ENCODE measurements at regions not wholly inside any gene's neighbourhood (a gene's known extent, or its start where the extent isn't known, plus 50 kb on each side); places are given as distances from the start of the nearest gene placed in this dataset.

DNA sequence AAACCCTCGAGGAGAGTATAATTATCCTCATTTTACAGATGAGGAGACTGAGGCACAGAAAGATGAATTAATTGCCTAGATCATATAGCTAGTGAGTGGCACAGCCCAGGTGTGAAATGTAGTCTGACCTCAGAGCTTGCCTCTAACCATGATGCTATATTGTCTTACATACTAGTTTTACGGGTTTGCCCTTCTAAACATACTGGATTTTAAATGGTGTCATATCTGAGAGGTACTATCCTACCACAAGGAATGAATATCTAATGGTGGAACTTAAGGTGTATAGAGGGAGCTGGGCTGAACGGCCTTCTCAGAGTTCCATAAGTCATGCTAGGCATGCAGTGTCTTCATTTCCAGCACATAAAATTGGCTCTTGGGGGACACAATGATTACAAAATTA is 77.9 kb upstream of the EDEM3 start:
- TF ChIP-seq, protein P1, sequence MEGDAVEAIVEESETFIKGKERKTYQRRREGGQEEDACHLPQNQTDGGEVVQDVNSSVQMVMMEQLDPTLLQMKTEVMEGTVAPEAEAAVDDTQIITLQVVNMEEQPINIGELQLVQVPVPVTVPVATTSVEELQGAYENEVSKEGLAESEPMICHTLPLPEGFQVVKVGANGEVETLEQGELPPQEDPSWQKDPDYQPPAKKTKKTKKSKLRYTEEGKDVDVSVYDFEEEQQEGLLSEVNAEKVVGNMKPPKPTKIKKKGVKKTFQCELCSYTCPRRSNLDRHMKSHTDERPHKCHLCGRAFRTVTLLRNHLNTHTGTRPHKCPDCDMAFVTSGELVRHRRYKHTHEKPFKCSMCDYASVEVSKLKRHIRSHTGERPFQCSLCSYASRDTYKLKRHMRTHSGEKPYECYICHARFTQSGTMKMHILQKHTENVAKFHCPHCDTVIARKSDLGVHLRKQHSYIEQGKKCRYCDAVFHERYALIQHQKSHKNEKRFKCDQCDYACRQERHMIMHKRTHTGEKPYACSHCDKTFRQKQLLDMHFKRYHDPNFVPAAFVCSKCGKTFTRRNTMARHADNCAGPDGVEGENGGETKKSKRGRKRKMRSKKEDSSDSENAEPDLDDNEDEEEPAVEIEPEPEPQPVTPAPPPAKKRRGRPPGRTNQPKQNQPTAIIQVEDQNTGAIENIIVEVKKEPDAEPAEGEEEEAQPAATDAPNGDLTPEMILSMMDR (IDR thresholded peaks at IDR 0.05): no peak
- no peak for TF ChIP-seq EP300 (IDR thresholded peaks at IDR 0.05)
- TF ChIP-seq POLR2A (IDR thresholded peaks at IDR 0.05; ENCODE audit: low read depth): no peak

Data from esophagus muscularis mucosa (tissue), 4 donors.